GM06990 (cell line): ENCODE measurements at regions not wholly inside any gene's neighbourhood (a gene's known extent, or its start where the extent isn't known, plus 50 kb on each side); places are given as distances from the start of the nearest gene placed in this dataset.

Source experiments
- DNase-seq: peaks from one replicate; pipeline ENCODE4 v3.0.0-alpha.2; 2011; ENCODE audit not compliant: insufficient read length; ENCODE audit errors: extremely low read depth
- H3K27me3 ChIP-seq: replicated peaks from 2 replicates; pipeline ENCODE4 v1.6.0; 2011; ENCODE audit warnings: low read length; ENCODE audit not compliant: control insufficient read depth, insufficient read depth
- H3K36me3 ChIP-seq: 2 replicates; pipeline ENCODE4 v1.5.1; 2011; ENCODE audit warnings: low read length; ENCODE audit not compliant: control insufficient read depth, insufficient read depth
- H3K4me3 ChIP-seq: replicated peaks from 2 replicates; pipeline ENCODE4 v1.5.1; 2011; ENCODE audit warnings: low read depth, mild to moderate bottlenecking, control low read depth, low read length
- TF ChIP-seq, protein P1 (sequence below): IDR thresholded peaks from 2 replicates; pipeline ENCODE4 v1.5.1; 2011; ENCODE audit warnings: low read length, control low read depth, mild to moderate bottlenecking, inconsistent platforms; ENCODE audit not compliant: insufficient read depth, poor library complexity, severe bottlenecking

DNA sequence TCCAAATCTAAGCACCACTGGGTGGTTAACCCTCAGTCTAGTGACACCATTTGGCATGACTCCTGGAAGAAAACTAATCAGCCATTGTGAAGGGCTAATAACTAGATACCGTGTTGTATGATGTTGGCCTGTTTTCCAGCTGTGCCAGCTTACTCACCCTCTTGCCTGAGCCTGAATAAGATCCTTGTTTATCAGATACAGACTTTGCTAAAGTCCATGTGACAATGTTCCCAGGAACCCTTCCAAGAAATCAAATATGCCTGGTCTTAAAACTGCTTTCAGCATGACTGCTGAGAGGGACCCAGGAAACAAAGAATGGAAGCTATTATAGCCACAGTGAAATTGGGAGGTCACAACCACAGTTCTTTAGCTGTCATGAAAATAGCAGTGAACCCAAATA lies 640.8 kb upstream of the INTU start:
- H3K36me3 ChIP-seq: no peaks in the 10 kb centered on the region
- no peak for DNase-seq
- TF ChIP-seq, protein P1, sequence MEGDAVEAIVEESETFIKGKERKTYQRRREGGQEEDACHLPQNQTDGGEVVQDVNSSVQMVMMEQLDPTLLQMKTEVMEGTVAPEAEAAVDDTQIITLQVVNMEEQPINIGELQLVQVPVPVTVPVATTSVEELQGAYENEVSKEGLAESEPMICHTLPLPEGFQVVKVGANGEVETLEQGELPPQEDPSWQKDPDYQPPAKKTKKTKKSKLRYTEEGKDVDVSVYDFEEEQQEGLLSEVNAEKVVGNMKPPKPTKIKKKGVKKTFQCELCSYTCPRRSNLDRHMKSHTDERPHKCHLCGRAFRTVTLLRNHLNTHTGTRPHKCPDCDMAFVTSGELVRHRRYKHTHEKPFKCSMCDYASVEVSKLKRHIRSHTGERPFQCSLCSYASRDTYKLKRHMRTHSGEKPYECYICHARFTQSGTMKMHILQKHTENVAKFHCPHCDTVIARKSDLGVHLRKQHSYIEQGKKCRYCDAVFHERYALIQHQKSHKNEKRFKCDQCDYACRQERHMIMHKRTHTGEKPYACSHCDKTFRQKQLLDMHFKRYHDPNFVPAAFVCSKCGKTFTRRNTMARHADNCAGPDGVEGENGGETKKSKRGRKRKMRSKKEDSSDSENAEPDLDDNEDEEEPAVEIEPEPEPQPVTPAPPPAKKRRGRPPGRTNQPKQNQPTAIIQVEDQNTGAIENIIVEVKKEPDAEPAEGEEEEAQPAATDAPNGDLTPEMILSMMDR: no peak
- H3K4me3 ChIP-seq: no peak overlapping the region
- no peaks in the 10 kb centered on the region for H3K27me3 ChIP-seq

DNA sequence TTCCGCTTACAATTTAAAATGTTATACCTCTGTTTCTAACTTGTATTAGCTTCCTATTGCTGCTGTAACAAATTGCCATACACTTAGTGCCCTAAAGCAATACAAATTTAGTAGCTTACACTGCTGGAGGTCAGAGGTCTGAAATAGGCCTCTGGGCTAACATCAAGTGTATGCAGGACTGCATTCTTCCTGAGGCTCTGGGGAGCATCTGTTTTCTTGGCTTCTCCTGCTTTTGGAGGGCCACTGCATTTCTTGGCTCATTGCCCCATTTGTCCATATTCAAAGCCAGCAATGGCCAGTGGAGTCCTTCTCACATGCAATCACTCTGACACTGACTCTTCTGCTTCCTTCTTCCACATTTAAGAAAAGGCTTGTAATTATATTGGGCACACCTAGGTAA lies 639.8 kb upstream of the INTU start:
- no peaks in the 10 kb centered on the region for H3K27me3 ChIP-seq
- DNase-seq: no peak
- TF ChIP-seq, protein P1: no peak
- H3K36me3 ChIP-seq: no peaks in the 10 kb centered on the region
- no peak overlapping the region for H3K4me3 ChIP-seq

DNA sequence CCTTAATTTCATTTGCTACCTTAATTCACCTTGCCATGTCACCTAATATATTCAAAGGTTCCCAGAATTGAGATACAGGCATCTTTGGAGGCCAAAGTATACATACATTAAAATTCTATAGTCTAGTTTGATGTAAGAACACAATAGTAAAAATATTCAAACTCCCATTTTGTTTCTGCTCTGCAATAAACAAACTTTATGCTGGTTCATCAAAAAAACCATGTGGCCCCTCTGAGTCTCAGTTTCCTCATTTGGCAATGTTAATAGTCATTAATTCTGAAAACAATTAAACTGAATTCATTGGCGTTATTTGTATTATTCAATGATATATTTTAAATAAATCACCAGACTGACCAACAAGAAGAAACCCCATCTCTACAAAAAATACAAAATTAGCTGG lies 639.4 kb upstream of the INTU start:
- H3K27me3 ChIP-seq: no peaks in the 10 kb centered on the region
- no peak for DNase-seq
- H3K4me3 ChIP-seq: no peak overlapping the region
- no peaks in the 10 kb centered on the region for H3K36me3 ChIP-seq
- TF ChIP-seq, protein P1: no peak

DNA sequence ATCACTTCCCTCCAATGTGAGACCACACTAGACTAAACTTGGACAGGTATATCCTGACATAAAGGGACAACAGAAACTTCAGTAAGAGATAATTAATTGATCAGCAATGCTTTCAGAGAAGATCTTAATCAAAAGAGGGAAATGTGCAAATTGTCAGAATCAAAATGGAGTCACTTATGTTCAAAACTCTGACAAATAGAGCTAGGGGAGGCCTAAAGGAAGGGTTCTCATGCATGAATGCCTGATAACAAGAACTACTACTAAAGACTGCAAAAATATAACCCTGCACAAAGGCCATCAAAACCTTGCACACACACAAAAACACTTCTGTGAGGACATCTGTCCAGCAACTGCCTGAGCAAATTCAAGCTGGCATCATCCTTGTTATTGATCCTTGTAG lies 637.5 kb upstream of the INTU start:
- Histone ChIP-seq H3K36me3 (no peaks in the 10 kb centered on the region), H3K4me3 (no peak overlapping the region), H3K27me3 (no peaks in the 10 kb centered on the region)
- DNase-seq: no peak
- TF ChIP-seq, protein P1: no peak

DNA sequence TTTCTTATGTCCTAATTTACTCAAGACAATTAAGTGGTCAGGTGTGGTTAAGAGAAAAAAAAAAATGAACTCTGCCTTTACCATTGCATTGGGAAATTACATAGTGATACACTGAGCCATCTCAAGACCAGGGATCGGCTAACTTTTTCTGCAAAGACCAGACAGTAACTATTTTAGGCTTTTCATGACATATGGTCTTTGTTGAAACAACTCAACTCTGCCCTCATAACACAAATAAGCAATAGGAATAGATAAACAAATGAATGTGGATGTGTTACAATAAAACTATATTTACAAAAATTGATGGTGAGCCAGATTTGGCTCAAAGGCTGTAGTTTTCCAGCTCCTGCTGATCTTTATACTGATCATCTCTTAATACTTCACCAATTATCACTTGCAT lies 632.6 kb upstream of the INTU start:
- TF ChIP-seq, protein P1: no peak
- Histone ChIP-seq H3K36me3 (no peaks in the 10 kb centered on the region), H3K4me3 (no peak overlapping the region), H3K27me3 (no peaks in the 10 kb centered on the region)
- DNase-seq: no peak

DNA sequence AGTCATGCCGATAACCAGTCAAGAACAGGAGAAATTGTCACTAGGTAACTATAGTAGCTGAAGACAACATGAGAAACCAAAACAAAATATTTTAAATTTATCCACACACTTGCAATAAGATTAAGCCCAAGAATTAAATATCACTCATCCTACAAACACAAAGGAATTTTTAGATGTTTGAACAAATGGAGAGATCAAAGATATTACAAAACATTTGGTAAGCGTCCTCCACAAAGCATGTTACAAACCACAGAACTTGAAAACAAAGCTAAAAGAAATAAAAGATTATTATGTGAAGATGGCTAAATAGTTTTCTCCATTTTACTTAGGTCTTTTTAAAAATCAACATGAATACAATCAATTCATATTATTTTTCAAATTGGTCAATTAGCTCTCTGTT lies 631.9 kb upstream of the INTU start:
- TF ChIP-seq, protein P1: no peak
- no peak overlapping the region for H3K4me3 ChIP-seq
- H3K36me3 ChIP-seq: no peaks in the 10 kb centered on the region
- H3K27me3 ChIP-seq: no peaks in the 10 kb centered on the region
- no peak for DNase-seq
